Thyroid gland (tissue), 4 donors: ENCODE measurements at regions not wholly inside any gene's neighbourhood (a gene's known extent, or its start where the extent isn't known, plus 50 kb on each side); places are given as distances from the start of the nearest gene placed in this dataset.
"Not testable (repeated sequence)": the region's sequence is repeated elsewhere in the genome, so short reads cannot be mapped to it uniquely, and the experiment has no call there.

ENCODE experiments used
- DNase-seq, 2 donors: peaks; one replicate each; pipeline ENCODE4 v3.0.0-alpha.2; 2019
- H3K27ac ChIP-seq, 3 donors: fragments of 200-600 bp; sonication (generic); 1 replicate in 2 of 3; 2 replicates in 1 of 3; pipeline ENCODE4 v1.5.1; 2016 to 2019; ENCODE audit warnings: mild to moderate bottlenecking in 1 of 3, moderate library complexity in 1 of 3
- H3K27me3 ChIP-seq: fragments of 200-600 bp; sonication (generic); one replicate; pipeline ENCODE4 v1.5.1; 2019
- H3K36me3 ChIP-seq, 2 donors: fragments of 200-600 bp; sonication (generic); one replicate each; pipeline ENCODE4 v1.5.1; 2016 to 2019
- H3K4me1 ChIP-seq, 2 donors: fragments of 200-600 bp; sonication (generic); one replicate each; pipeline ENCODE4 v1.5.1; 2017 to 2019
- H3K4me3 ChIP-seq, 3 donors: fragments of 200-600 bp; sonication (generic); replicated peaks in 1 of 3; 1 replicate in 2 of 3; 2 replicates in 1 of 3; pipeline ENCODE4 v1.5.1; 2016; ENCODE audit warnings: mild to moderate bottlenecking in 1 of 3
- H3K9me3 ChIP-seq: fragments of 200-600 bp; sonication (generic); one replicate; pipeline ENCODE4 v1.5.1; 2017
- CTCF ChIP-seq, 6 experiments: fragments of 200-600 bp in 3 of 6; fragments of 450-650 bp in 3 of 6; sonication (generic) in 3 of 6; IDR thresholded peaks; one replicate each; pipeline ENCODE4 v1.5.1; 2016 to 2019; ENCODE audit warnings: antibody characterized with exemption in 6 of 6, mild to moderate bottlenecking in 2 of 6, inconsistent platforms in 1 of 6, moderate library complexity in 1 of 6
- POLR2A ChIP-seq, 2 donors: fragments of 450-650 bp; IDR thresholded peaks; one replicate each; pipeline ENCODE4 v1.6.1; 2017; ENCODE audit warnings: antibody characterized with exemption in 2 of 2, mild to moderate bottlenecking in 2 of 2, moderate library complexity in 1 of 2
- WGBS, 2 donors: methylation state at CpG; one replicate each; pipeline ENCODE4 v1.1.5; 2017; 5-methylcytosine and 5-hydroxymethylcytosine counted together
- intact Hi-C: fragments of 100-400 bp; cut with DNase I; formaldehyde crosslinking; loops from one replicate; pipeline ENCODE4 v1.15.1; 2023

- no peak for DNase-seq
- no peaks in the 10 kb centered on the region for H3K27me3 ChIP-seq
- WGBS, 2 donors: 91 to 93% methylated on average over 2 of the region's 2 CpGs
- no peaks in the 10 kb centered on the region for H3K9me3 ChIP-seq
- H3K36me3 ChIP-seq: no peaks in the 10 kb centered on the region
- no peak overlapping the region for H3K27ac ChIP-seq
- intact Hi-C loops: no loop called here
- H3K4me3 ChIP-seq: no peak overlapping the region
- TF ChIP-seq POLR2A (IDR thresholded peaks at IDR 0.05): no peak
- H3K4me1 ChIP-seq: peaks cover 2 to 10% of the 10 kb centered on the region in 2 donors
Observed at GRCh38 chr3:193821151-193821668, 228.2 kb downstream of the OPA1 start.

GRCh38 chr3:193822492-193823212 is 229.6 kb downstream of the OPA1 start:
- Histone ChIP-seq H3K27me3 (no peaks in the 10 kb centered on the region), H3K4me1 (peaks cover 9 to 11% of the 10 kb centered on the region in 2 donors), H3K27ac (no peak overlapping the region), H3K36me3 (no peaks in the 10 kb centered on the region), H3K9me3 (no peaks in the 10 kb centered on the region), H3K4me3 (no peak overlapping the region)
- WGBS, 2 donors: 90 to 97% methylated on average over 3 of the region's 3 CpGs
- intact Hi-C loops: no loop called here
- TF ChIP-seq CTCF (IDR thresholded peaks at IDR 0.05) (no peak), POLR2A (IDR thresholded peaks at IDR 0.05) (no peak)
- DNase-seq: no peak

- H3K36me3 ChIP-seq, DNase-seq, H3K9me3 ChIP-seq, H3K4me3 ChIP-seq, intact Hi-C loops, H3K27me3 ChIP-seq, H3K27ac ChIP-seq: not testable (repeated sequence)
- peaks cover 10 to 15% of the 10 kb centered on the region in 2 donors for H3K4me1 ChIP-seq
- WGBS, 2 donors: 80 to 89% methylated on average over 3 of the region's 3 CpGs
Observed at GRCh38 chr3:193823213-193823605, 230.2 kb downstream of the OPA1 start.

GRCh38 chr3:193824365-193824764 is 231.4 kb downstream of the OPA1 start:
- no peaks in the 10 kb centered on the region for H3K27me3 ChIP-seq
- H3K4me1 ChIP-seq: peaks cover 19 to 27% of the 10 kb centered on the region in 2 donors
- no peak overlapping the region for H3K4me3 ChIP-seq
- H3K36me3 ChIP-seq: no peaks in the 10 kb centered on the region
- TF ChIP-seq CTCF (IDR thresholded peaks at IDR 0.05): no peak
- no peak for TF ChIP-seq POLR2A (IDR thresholded peaks at IDR 0.05)
- H3K9me3 ChIP-seq: no peaks in the 10 kb centered on the region
- no peak overlapping the region for H3K27ac ChIP-seq
- intact Hi-C loops: no loop called here
- no peak for DNase-seq

- peaks cover 24 to 38% of the 10 kb centered on the region in 2 donors for H3K4me1 ChIP-seq
- no peaks in the 10 kb centered on the region for H3K27me3 ChIP-seq
- intact Hi-C loops: no loop called here
- TF ChIP-seq POLR2A (IDR thresholded peaks at IDR 0.05) (no peak), CTCF (IDR thresholded peaks at IDR 0.05) (no peak)
- DNase-seq: no peak
- H3K36me3 ChIP-seq: no peaks in the 10 kb centered on the region
- H3K27ac ChIP-seq: peak overlapping the region in 1 of 3 donors; percentile 54
- H3K9me3 ChIP-seq: no peaks in the 10 kb centered on the region
- no peak overlapping the region for H3K4me3 ChIP-seq
- WGBS, 2 donors: 68 to 96% methylated on average over 6 of the region's 6 CpGs
Observed at GRCh38 chr3:193825617-193826016, 232.6 kb downstream of the OPA1 start.

- H3K4me3 ChIP-seq: no peak overlapping the region
- H3K36me3 ChIP-seq: no peaks in the 10 kb centered on the region
- TF ChIP-seq POLR2A (IDR thresholded peaks at IDR 0.05) (no peak), CTCF (IDR thresholded peaks at IDR 0.05) (no peak)
- 75% methylated on average over 12 of the region's 12 CpGs for WGBS, 2 donors
- peak; percentile 13 to 21 for DNase-seq
- no peaks in the 10 kb centered on the region for H3K27me3 ChIP-seq
- H3K4me1 ChIP-seq: peaks cover 30 to 45% of the 10 kb centered on the region in 2 donors
- H3K27ac ChIP-seq: peak overlapping the region in 2 of 3 donors; percentile 37 to 54
- intact Hi-C loops: no loop called here
- H3K9me3 ChIP-seq: no peaks in the 10 kb centered on the region
Observed at GRCh38 chr3:193826159-193826795, 233.3 kb downstream of the OPA1 start.
